Left ventricle myocardium inferior (tissue), 1 donor: ENCODE measurements at regions not wholly inside any gene's neighbourhood (a gene's known extent, or its start where the extent isn't known, plus 50 kb on each side); places are given as distances from the start of the nearest gene placed in this dataset.
A peak's percentile ranks its signal among the peaks of the same experiment; 100 is the strongest.

Experiments
- DNase-seq: peaks from one replicate; pipeline ENCODE4 v3.0.0-alpha.2; 2020
- H3K27ac ChIP-seq: fragments of 200-600 bp; replicated peaks from 2 replicates; pipeline ENCODE4 v1.8.0; 2021
- H3K27me3 ChIP-seq: fragments of 200-600 bp; 2 replicates; pipeline ENCODE4 v1.8.0; 2021; ENCODE audit warnings: low read depth
- H3K36me3 ChIP-seq: fragments of 200-600 bp; 2 replicates; pipeline ENCODE4 v1.8.0; 2021
- H3K4me1 ChIP-seq: fragments of 200-600 bp; 2 replicates; pipeline ENCODE4 v1.8.0; 2021
- H3K4me3 ChIP-seq: fragments of 200-600 bp; 2 replicates; pipeline ENCODE4 v1.8.0; 2021; ENCODE audit warnings: mild to moderate bottlenecking, moderate library complexity
- H3K9me3 ChIP-seq: fragments of 200-600 bp; replicated peaks from 2 replicates; pipeline ENCODE4 v1.8.0; 2021
- intact Hi-C: fragments of 100-400 bp; cut with micrococcal nuclease; formaldehyde crosslinking; loops from one replicate; pipeline ENCODE4 v1.11.0; 2022
- TF ChIP-seq, protein P1 (sequence below): fragments of 200-600 bp; IDR thresholded peaks from 2 replicates; pipeline ENCODE4 v1.8.0; 2021; ENCODE audit warnings: antibody characterized with exemption, mild to moderate bottlenecking, borderline replicate concordance
- donor health status: DM: no; HTN: yes; CAD: no; lungs with severe emphysema.

DNA sequence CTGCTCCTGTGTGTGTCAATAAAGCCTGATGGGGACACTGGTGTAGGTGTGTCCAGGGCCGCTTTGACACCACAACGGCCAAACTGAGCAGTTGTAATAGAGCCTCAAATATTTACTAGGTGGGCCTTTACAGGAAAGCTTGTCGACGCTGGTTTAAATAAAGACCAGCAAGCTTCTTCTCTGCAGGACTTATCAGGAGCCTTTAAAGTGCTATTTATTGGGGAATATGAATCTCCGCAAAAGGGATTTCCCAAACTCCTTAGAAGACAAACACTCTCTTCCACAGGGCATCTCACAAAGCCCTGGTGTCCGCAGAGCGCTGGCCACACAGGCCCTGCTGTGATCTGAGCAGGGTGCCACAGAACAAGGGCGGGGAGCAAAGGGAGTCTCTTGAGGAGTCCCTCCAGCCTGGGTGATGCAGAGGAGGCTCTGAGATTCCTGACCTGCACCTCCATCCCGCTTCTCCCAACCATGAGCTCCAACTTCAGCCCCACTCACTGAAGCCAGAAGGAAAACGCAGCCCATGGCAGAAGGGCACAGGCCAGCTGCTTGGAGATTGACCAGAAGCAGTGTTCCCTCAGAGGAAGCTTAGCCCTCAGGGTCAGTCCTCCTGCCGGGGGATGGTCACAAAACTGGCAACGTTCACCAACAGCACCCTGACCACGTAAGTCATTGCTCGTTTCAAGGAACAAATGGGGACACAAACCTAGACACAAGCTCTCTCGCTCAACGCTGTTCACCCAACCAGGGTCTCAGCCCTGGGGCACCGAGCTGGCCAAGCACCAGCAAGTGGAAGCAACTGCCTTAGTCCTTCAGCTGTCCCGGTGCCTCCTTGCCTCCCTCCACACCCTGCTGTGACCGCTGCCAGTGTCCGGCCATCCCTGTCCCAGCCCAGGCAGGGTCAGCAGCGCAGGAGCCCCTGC, 129.5 kb downstream of the OAT start:
- H3K36me3 ChIP-seq: no peaks in the 10 kb centered on the region
- no peak overlapping the region for H3K4me3 ChIP-seq
- H3K4me1 ChIP-seq: no peaks in the 10 kb centered on the region
- DNase-seq: no peak
- TF ChIP-seq, protein P1, sequence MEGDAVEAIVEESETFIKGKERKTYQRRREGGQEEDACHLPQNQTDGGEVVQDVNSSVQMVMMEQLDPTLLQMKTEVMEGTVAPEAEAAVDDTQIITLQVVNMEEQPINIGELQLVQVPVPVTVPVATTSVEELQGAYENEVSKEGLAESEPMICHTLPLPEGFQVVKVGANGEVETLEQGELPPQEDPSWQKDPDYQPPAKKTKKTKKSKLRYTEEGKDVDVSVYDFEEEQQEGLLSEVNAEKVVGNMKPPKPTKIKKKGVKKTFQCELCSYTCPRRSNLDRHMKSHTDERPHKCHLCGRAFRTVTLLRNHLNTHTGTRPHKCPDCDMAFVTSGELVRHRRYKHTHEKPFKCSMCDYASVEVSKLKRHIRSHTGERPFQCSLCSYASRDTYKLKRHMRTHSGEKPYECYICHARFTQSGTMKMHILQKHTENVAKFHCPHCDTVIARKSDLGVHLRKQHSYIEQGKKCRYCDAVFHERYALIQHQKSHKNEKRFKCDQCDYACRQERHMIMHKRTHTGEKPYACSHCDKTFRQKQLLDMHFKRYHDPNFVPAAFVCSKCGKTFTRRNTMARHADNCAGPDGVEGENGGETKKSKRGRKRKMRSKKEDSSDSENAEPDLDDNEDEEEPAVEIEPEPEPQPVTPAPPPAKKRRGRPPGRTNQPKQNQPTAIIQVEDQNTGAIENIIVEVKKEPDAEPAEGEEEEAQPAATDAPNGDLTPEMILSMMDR: no peak
- intact Hi-C loops: no loop called here
- no peaks in the 10 kb centered on the region for H3K9me3 ChIP-seq
- no peak overlapping the region for H3K27ac ChIP-seq
- no peaks in the 10 kb centered on the region for H3K27me3 ChIP-seq

DNA sequence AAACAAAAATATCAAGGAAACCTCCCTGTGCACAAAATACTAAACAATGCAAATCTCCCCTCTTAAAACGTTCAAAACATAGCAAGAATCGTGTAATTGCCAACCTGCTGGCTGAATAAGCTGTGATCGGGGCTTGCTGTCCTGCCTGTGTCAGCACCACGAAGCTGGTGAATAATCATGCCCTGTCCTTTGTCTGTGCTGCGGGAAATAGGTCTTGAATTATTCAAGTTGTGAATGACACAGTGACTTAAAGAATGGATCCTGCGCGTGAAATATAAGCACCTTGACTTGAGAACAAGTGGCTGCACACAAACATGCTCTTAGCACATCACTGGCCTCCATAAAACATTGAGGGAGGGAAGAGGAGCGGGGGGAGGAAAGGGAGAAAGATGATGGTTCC, 130.2 kb downstream of the OAT start:
- no peak for DNase-seq
- intact Hi-C loops: no loop called here
- Histone ChIP-seq H3K27me3 (no peaks in the 10 kb centered on the region), H3K4me3 (no peak overlapping the region), H3K4me1 (no peaks in the 10 kb centered on the region), H3K27ac (no peak overlapping the region), H3K9me3 (no peaks in the 10 kb centered on the region), H3K36me3 (no peaks in the 10 kb centered on the region)
- TF ChIP-seq, protein P1: no peak

DNA sequence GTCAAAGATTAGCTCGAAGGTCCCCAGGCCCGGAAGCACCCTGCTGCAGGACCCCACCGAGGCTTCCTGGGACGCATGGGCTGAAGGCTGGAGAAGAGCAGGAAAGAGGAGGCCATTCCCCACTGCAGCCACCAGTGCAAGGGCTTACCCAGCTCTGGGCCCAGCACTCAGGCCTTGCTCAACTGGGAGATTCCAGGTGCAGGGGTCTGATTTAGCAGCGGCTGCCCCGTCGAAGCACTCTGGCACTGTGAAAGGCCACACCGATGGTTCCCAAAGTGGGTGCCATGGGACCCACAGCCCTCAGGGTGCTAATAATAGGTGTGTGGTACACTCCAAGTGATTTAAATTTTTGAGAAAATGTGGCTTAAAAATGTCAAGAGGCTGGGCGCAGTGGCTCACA, 130.9 kb downstream of the OAT start:
- H3K27me3 ChIP-seq: peaks cover 3% of the 10 kb centered on the region
- no peaks in the 10 kb centered on the region for H3K36me3 ChIP-seq
- intact Hi-C loops: no loop called here
- no peaks in the 10 kb centered on the region for H3K9me3 ChIP-seq
- TF ChIP-seq, protein P1: no peak
- no peaks in the 10 kb centered on the region for H3K4me1 ChIP-seq
- H3K4me3 ChIP-seq: no peak overlapping the region
- no peak overlapping the region for H3K27ac ChIP-seq
- DNase-seq: no peak

DNA sequence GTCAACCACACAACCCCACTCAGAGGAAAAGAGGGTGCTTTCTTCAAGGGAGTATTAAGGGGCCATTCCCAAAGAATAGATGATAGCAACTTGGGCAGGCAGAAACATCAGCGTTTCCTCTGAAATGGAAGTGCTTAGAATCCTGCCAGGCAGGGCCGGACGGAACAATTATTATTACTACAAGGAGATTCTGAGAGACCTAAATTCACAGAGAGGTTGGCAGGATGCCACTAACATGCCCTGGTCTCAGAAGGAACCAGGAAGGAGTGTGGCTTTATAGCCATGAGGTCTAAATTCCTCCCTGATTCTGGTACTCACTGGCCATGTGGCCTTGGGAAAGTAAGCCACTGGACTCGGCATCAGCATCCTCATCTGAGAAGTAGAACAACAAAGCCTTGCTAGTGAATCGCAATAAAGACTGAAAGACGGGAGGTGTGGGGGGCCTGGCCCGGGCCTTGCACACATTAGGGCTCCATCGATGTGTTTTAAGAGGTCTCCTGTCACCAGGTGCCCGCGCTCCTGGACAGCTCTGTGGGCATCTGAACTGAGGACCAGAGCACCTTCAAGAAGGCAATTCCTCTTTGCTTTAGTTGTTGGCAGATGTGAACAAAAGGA, 131.5 kb downstream of the OAT start:
- Histone ChIP-seq H3K9me3 (no peaks in the 10 kb centered on the region), H3K4me3 (no peak overlapping the region), H3K27me3 (peaks cover 9% of the 10 kb centered on the region), H3K4me1 (no peaks in the 10 kb centered on the region), H3K27ac (no peak overlapping the region), H3K36me3 (no peaks in the 10 kb centered on the region)
- DNase-seq: peak; percentile 3
- intact Hi-C loops: no loop called here
- TF ChIP-seq, protein P1: no peak

DNA sequence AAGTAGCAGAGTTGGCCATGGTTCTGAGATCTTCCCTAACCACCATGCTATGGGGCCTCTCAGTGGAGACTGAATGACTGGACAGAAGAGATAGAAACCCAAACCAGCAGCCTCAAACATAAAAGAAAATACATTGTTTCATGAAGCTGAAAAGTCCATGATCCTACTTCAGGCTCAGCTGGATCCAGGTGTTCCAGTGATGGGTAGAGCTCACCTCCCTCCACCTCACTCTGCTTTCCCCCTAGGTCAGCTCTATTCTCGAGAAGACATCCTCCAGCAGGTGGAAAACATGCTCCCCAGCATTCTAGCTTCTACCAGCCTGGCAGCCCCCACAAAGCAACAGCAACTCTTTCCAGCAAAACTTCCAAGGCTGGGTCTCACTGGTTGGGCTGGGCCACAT, 132.1 kb downstream of the OAT start:
- DNase-seq: no peak
- Histone ChIP-seq H3K27ac (no peak overlapping the region), H3K4me3 (no peak overlapping the region), H3K27me3 (peaks cover 10% of the 10 kb centered on the region), H3K4me1 (no peaks in the 10 kb centered on the region), H3K36me3 (no peaks in the 10 kb centered on the region), H3K9me3 (no peaks in the 10 kb centered on the region)
- TF ChIP-seq, protein P1: no peak
- intact Hi-C loops: no loop called here
